H1 (cell line): ENCODE measurements at regions not wholly inside any gene's neighbourhood (a gene's known extent, or its start where the extent isn't known, plus 50 kb on each side); places are given as distances from the start of the nearest gene placed in this dataset.

ENCODE experiments used
- CTCF ChIA-PET: fragments of 300-600 bp; sonication (Branson Sonifier 250); formaldehyde crosslinking; loops from one replicate; lab custom pipeline; 2021; ENCODE audit not compliant: partially characterized antibody; lab: Charles Lee
- POLR2A ChIA-PET: fragments of 300-600 bp; sonication (Branson Sonifier 250); formaldehyde crosslinking; loops from one replicate; lab custom pipeline; 2021; ENCODE audit warnings: inconsistent platforms; ENCODE audit not compliant: partially characterized antibody; lab: Charles Lee
- DNase-seq, 2 experiments: peaks; one replicate each; pipeline versions ENCODE4 v3.0.0 to v3.0.0-alpha.2; 2010 to 2022; ENCODE audit warnings: low spot score in 2 of 2, low read depth in 1 of 2, mixed read lengths in 1 of 2
- FAIRE-seq: peaks from 2 replicates; lab custom pipeline; 2011; peaks lifted over from hg19 to GRCh38; lab: Jason Lieb, UNC
- H2AFZ ChIP-seq: 2 replicates; pipeline ENCODE4 v1.8.1; 2012; ENCODE audit warnings: low read length, inconsistent platforms
- H2AK5ac ChIP-seq: 2 replicates; pipeline ENCODE4 v1.6.1; 2013; ENCODE audit warnings: low read depth, low read length
- H2BK120ac ChIP-seq: replicated peaks from 2 replicates; pipeline ENCODE3; 2013; ENCODE audit warnings: low read depth, low read length, inconsistent platforms
- H2BK12ac ChIP-seq: 2 replicates; pipeline ENCODE4 v1.6.1; 2013; ENCODE audit warnings: low read depth, low read length
- H2BK15ac ChIP-seq: 2 replicates; pipeline ENCODE4 v1.6.1; 2013; ENCODE audit warnings: low read length
- H2BK20ac ChIP-seq: 2 replicates; pipeline ENCODE4 v1.6.1; 2013; ENCODE audit warnings: low read length
- H2BK5ac ChIP-seq: 2 replicates; pipeline ENCODE4 v1.6.1; 2013; ENCODE audit warnings: low read depth, low read length
- H3K14ac ChIP-seq: 2 replicates; pipeline ENCODE4 v1.6.1; 2013; ENCODE audit warnings: inconsistent platforms; ENCODE audit not compliant: insufficient read length
- H3K18ac ChIP-seq: 2 replicates; pipeline ENCODE4 v1.6.1; 2013; ENCODE audit warnings: low read length; ENCODE audit errors: extremely low read depth
- H3K23ac ChIP-seq: 2 replicates; pipeline ENCODE4 v1.6.1; 2013; ENCODE audit warnings: inconsistent platforms; ENCODE audit not compliant: insufficient read length
- H3K23me2 ChIP-seq: 2 replicates; pipeline ENCODE4 v1.6.1; 2013; ENCODE audit warnings: low read depth, low read length
- H3K27ac ChIP-seq: 2 replicates; pipeline ENCODE4 v1.6.1; 2011; ENCODE audit warnings: low read depth, low read length, inconsistent platforms
- H3K27me3 ChIP-seq, 4 experiments: replicated peaks in 1 of 4; 1 replicate in 1 of 4; 2 replicates in 3 of 4; pipeline versions ENCODE4 v1.6.1 to v1.8.1; 2011 to 2013; ENCODE audit warnings: low read length in 3 of 4, mild to moderate bottlenecking in 3 of 4, inconsistent platforms in 2 of 4, mixed read lengths in 2 of 4, moderate library complexity in 1 of 4; ENCODE audit not compliant: control insufficient read depth in 3 of 4, insufficient read depth in 3 of 4; ENCODE audit errors: extremely low read depth in 1 of 4
- H3K36me3 ChIP-seq, 4 experiments: 2 replicates each; pipeline versions ENCODE4 v1.6.1 to v1.8.1; 2011 to 2013; ENCODE audit warnings: mild to moderate bottlenecking in 4 of 4, low read length in 3 of 4, moderate library complexity in 2 of 4, control low read depth in 1 of 4, inconsistent platforms in 1 of 4; ENCODE audit not compliant: insufficient read depth in 4 of 4, control insufficient read depth in 2 of 4
- H3K4ac ChIP-seq: replicated peaks from 2 replicates; pipeline ENCODE3; 2013; ENCODE audit warnings: low read length, low read depth, mixed read lengths, inconsistent platforms; ENCODE audit not compliant: insufficient read length
- H3K4me1 ChIP-seq, 4 experiments: replicated peaks in 1 of 4; 1 replicate in 1 of 4; 2 replicates in 3 of 4; pipeline versions ENCODE4 v1.6.1 to v1.8.1; 2011 to 2013; ENCODE audit warnings: low read length in 3 of 4, inconsistent platforms in 2 of 4, mixed read lengths in 1 of 4; ENCODE audit not compliant: insufficient read depth in 4 of 4, control insufficient read depth in 3 of 4
- H3K4me2 ChIP-seq, 2 experiments: 2 replicates each; pipeline versions ENCODE4 v1.6.1 to v1.8.1; 2011 to 2013; ENCODE audit warnings: low read depth in 2 of 2, low read length in 2 of 2, control low read depth in 1 of 2, inconsistent platforms in 1 of 2, mild to moderate bottlenecking in 1 of 2; ENCODE audit not compliant: insufficient read depth in 1 of 2
- H3K4me3 ChIP-seq, 4 experiments: fragments of 200-600, 300-600 bp in 1 of 4; sonication (generic), shearing (Covaris generic), sonication (Bioruptor Twin) in 1 of 4; 2 replicates each; pipeline versions ENCODE4 v1.5.1 to v1.8.1; 2011 to 2016; ENCODE audit warnings: low read length in 4 of 4, low read depth in 3 of 4, control low read depth in 2 of 4, inconsistent platforms in 2 of 4, mild to moderate bottlenecking in 2 of 4, mixed read lengths in 1 of 4, moderate library complexity in 1 of 4; ENCODE audit not compliant: insufficient read depth in 2 of 4; ENCODE audit errors: extremely low read depth in 1 of 4
- H3K56ac ChIP-seq: replicated peaks from 2 replicates; pipeline ENCODE3; 2013; ENCODE audit warnings: low read depth, mild to moderate bottlenecking, mixed read lengths, low read length, inconsistent platforms; ENCODE audit not compliant: insufficient read length
- H3K79me1 ChIP-seq: 2 replicates; pipeline ENCODE4 v1.6.1; 2013; ENCODE audit warnings: low read depth, low read length, control low read depth
- H3K79me2 ChIP-seq, 2 experiments: 2 replicates each; pipeline versions ENCODE4 v1.6.1 to v1.8.1; 2012 to 2013; ENCODE audit warnings: low read length in 2 of 2, mild to moderate bottlenecking in 2 of 2, inconsistent platforms in 1 of 2; ENCODE audit not compliant: insufficient read depth in 2 of 2, control insufficient read depth in 1 of 2
- H3K9ac ChIP-seq, 4 experiments: replicated peaks in 1 of 4; 1 replicate in 1 of 4; 2 replicates in 3 of 4; pipeline versions ENCODE4 v1.6.1 to v1.8.1; 2011 to 2013; ENCODE audit warnings: low read depth in 3 of 4, low read length in 3 of 4, control low read depth in 2 of 4, mild to moderate bottlenecking in 2 of 4, moderate library complexity in 2 of 4, inconsistent platforms in 1 of 4; ENCODE audit errors: extremely low read depth in 1 of 4
- H3K9me3 ChIP-seq, 2 experiments: 2 replicates each; pipeline versions ENCODE4 v1.6.1 to v1.8.1; 2012 to 2013; ENCODE audit warnings: mild to moderate bottlenecking in 2 of 2, moderate library complexity in 2 of 2, control low read depth in 1 of 2, inconsistent platforms in 1 of 2, low read depth in 1 of 2, low read length in 1 of 2, mixed read lengths in 1 of 2; ENCODE audit not compliant: insufficient read depth in 2 of 2
- H4K20me1 ChIP-seq, 2 experiments: replicated peaks in 1 of 2; 2 replicates each; pipeline versions ENCODE3 to v1.8.1; 2011 to 2013; ENCODE audit warnings: inconsistent platforms in 2 of 2, low read length in 2 of 2, mild to moderate bottlenecking in 1 of 2; ENCODE audit not compliant: insufficient read depth in 2 of 2, control insufficient read depth in 1 of 2
- H4K5ac ChIP-seq: 2 replicates; pipeline ENCODE4 v1.6.1; 2013; ENCODE audit warnings: low read length, low read depth, mixed read lengths, inconsistent platforms; ENCODE audit not compliant: insufficient read length
- H4K8ac ChIP-seq: 2 replicates; pipeline ENCODE4 v1.8.0; 2013; ENCODE audit warnings: mild to moderate bottlenecking, moderate library complexity, low read length, inconsistent platforms; ENCODE audit not compliant: insufficient read depth; ENCODE audit errors: extremely low read depth
- H4K91ac ChIP-seq: replicated peaks from 2 replicates; pipeline ENCODE3; 2013; ENCODE audit warnings: low read length, mixed read lengths, inconsistent platforms; ENCODE audit not compliant: insufficient read length
- ASH2L ChIP-seq: fragments of 200-600, 300-600 bp; sonication (generic); IDR thresholded peaks from one replicate; pipeline ENCODE4 v1.7.1; 2017; ENCODE audit warnings: low read length
- CTCF ChIP-seq, 3 experiments: IDR thresholded peaks; 1 replicate in 2 of 3; 2 replicates in 1 of 3; pipeline versions ENCODE4 v1.5.1 to v1.6.1; 2011; ENCODE audit warnings: low read length in 3 of 3, mild to moderate bottlenecking in 3 of 3, inconsistent platforms in 2 of 3, low read depth in 1 of 3, moderate library complexity in 1 of 3; ENCODE audit not compliant: insufficient read depth in 1 of 3; ENCODE audit errors: control extremely low read depth in 1 of 3
- EZH2 ChIP-seq: fragments of 200-600 bp; sonication (generic); IDR thresholded peaks from 2 replicates; pipeline ENCODE4 v1.7.1; 2012; ENCODE audit warnings: low read depth, mild to moderate bottlenecking, moderate library complexity, low read length, inconsistent platforms; ENCODE audit not compliant: severe bottlenecking
- FOSL1 ChIP-seq: IDR thresholded peaks from 2 replicates; pipeline ENCODE4 v1.6.1; 2011; ENCODE audit warnings: mild to moderate bottlenecking, low read depth, low read length, moderate library complexity; ENCODE audit not compliant: insufficient read depth
- HDAC6 ChIP-seq: IDR thresholded peaks from one replicate; pipeline ENCODE4 v1.7.1; 2012; ENCODE audit warnings: low read depth, mild to moderate bottlenecking, inconsistent platforms, low read length, moderate library complexity
- KDM5A ChIP-seq: fragments of 200-600 bp; IDR thresholded peaks from 2 replicates; pipeline ENCODE4 v1.7.1; 2012; ENCODE audit warnings: mild to moderate bottlenecking, low read length, inconsistent platforms, mixed read lengths
- POLR2AphosphoS5 ChIP-seq: IDR thresholded peaks from 2 replicates; pipeline ENCODE4 v1.6.1; 2011; ENCODE audit warnings: low read depth, low read length
- RXRA ChIP-seq: IDR thresholded peaks from 2 replicates; pipeline ENCODE4 v1.6.1; 2011; ENCODE audit warnings: low read depth, mild to moderate bottlenecking, low read length, moderate library complexity; ENCODE audit not compliant: insufficient read depth
- SIRT6 ChIP-seq: IDR thresholded peaks from one replicate; pipeline ENCODE4 v1.7.1; 2012; ENCODE audit warnings: low read length, inconsistent platforms
- SUZ12 ChIP-seq: fragments of 200-600 bp; sonication (generic); IDR thresholded peaks from 2 replicates; pipeline ENCODE4 v1.6.1; 2012; ENCODE audit warnings: mild to moderate bottlenecking, inconsistent platforms, low read length, moderate library complexity, mixed read lengths
- WGBS, 2 experiments: shearing (Covaris generic) in 1 of 2; methylation state at CpG; one replicate each; pipeline versions ENCODE4 v1.1.6 to v1.1.7; 2013 to 2015; ENCODE audit warnings: low lambda C conversion rate in 2 of 2, mixed read lengths in 2 of 2, inconsistent platforms in 1 of 2, low coverage in 1 of 2, missing lambda C conversion rate in 1 of 2; ENCODE audit not compliant: insufficient replicate concordance in 2 of 2, insufficient coverage in 1 of 2, insufficient read length in 1 of 2; ENCODE audit errors: extremely low coverage in 1 of 2, missing lambda C conversion rate in 1 of 2; 5-methylcytosine and 5-hydroxymethylcytosine counted together

GRCh38 chr2:238600506-238601432 lies 174.0 kb downstream of the ASB1 start:
- Histone ChIP-seq H3K9me3 (no peaks in the 10 kb centered on the region), H3K4ac (no peak overlapping the region), H3K56ac (no peak overlapping the region), H2BK12ac (no peak overlapping the region), H2BK20ac (no peak overlapping the region), H4K5ac (no peak overlapping the region), H3K14ac (no peak overlapping the region), H3K23me2 (no peaks in the 10 kb centered on the region), H3K4me1 (no peaks in the 10 kb centered on the region), H3K36me3 (no peaks in the 10 kb centered on the region), H4K91ac (no peak overlapping the region), H3K79me1 (no peaks in the 10 kb centered on the region), H3K23ac (no peak overlapping the region), H3K27me3 (no peaks in the 10 kb centered on the region), H2AFZ (no peak overlapping the region), H3K4me2 (no peak overlapping the region), H2BK120ac (no peak overlapping the region), H2BK15ac (no peak overlapping the region), H4K20me1 (no peaks in the 10 kb centered on the region), H3K18ac (no peak overlapping the region), H3K27ac (no peak overlapping the region), H2BK5ac (no peak overlapping the region)
- FAIRE-seq: no peak
- no peak for DNase-seq
- 88% methylated on average over 26 of the region's 29 CpGs; no CpG with 5 or more reads in 1 of the 2 experiments for WGBS, 2 experiments
- CTCF ChIA-PET: no interaction called here
- TF ChIP-seq SIRT6 (no peak), FOSL1 (no peak), EZH2 (no peak), HDAC6 (no peak), POLR2AphosphoS5 (no peak), CTCF (IDR thresholded peaks at IDR 0.05; ENCODE audit: control extremely low read depth in 1 of 3, insufficient read depth in 1 of 3, low read depth in 1 of 3, low read length in 3 of 3) (no peak), KDM5A (no peak), ASH2L (no peak), RXRA (no peak), SUZ12 (no peak)
- TF ChIP-seq, all 59 proteins: peak for 0
- Histone ChIP-seq H2AK5ac (no peak overlapping the region), H3K4me3 (no peak overlapping the region), H3K79me2 (no peaks in the 10 kb centered on the region), H4K8ac (peak overlapping the region; percentile 71; the same call in 1 of the 2 replicates), H3K9ac (no peak overlapping the region)
- POLR2A ChIA-PET: no interaction called here
